ENCODE measurements at regions not wholly inside any gene's neighbourhood (a gene's known extent, or its start where the extent isn't known, plus 50 kb on each side); places are given as distances from the start of the nearest gene placed in this dataset.

DNA sequence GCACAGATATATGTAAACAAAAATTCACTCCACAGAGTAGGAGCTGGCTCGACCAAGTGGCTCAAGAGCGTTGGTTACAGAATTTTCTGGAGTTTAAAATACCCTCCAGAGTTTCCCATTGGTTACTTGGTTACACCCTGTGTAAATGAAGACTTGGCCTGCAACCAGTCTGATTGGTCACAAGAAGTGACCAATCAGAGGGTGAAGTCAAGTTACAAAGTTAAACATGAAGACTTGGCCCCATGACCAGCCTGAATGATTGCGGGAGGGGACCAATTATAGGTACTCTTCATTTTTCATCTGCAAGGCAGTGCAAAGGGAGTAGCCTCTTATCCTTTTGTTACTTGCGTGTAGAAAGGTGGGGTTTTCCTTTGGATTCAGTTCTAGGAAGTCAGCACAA is 121.3 kb upstream of the SALL1 start:
- Mint-ChIP-seq H3K9me3 (peaks cover 24% of the 10 kb centered on the region), H3K4me1 (peaks cover 27% of the 10 kb centered on the region), H3K27ac (no peak overlapping the region), H3K4me3 (no peak overlapping the region), H3K27me3 (ENCODE audit: low read depth, poor library complexity) (no peaks in the 10 kb centered on the region), H3K36me3 (ENCODE audit: low read depth) (peaks cover 49% of the 10 kb centered on the region)
- DNase-seq, result no peak
- no peak for TF ChIP-seq CTCF (IDR thresholded peaks at IDR 0.05)

GRCh38 chr16:51271156-51271701 is 120.2 kb upstream of the SALL1 start:
- Mint-ChIP-seq H3K4me1 (peaks cover 36% of the 10 kb centered on the region), H3K36me3 (ENCODE audit: low read depth) (peaks cover 41% of the 10 kb centered on the region), H3K27ac (no peak overlapping the region), H3K9me3 (peaks cover 19% of the 10 kb centered on the region), H3K27me3 (ENCODE audit: low read depth, poor library complexity) (no peaks in the 10 kb centered on the region), H3K4me3 (no peak overlapping the region)
- no peak for TF ChIP-seq CTCF (IDR thresholded peaks at IDR 0.05)
- DNase-seq, result no peak

DNA sequence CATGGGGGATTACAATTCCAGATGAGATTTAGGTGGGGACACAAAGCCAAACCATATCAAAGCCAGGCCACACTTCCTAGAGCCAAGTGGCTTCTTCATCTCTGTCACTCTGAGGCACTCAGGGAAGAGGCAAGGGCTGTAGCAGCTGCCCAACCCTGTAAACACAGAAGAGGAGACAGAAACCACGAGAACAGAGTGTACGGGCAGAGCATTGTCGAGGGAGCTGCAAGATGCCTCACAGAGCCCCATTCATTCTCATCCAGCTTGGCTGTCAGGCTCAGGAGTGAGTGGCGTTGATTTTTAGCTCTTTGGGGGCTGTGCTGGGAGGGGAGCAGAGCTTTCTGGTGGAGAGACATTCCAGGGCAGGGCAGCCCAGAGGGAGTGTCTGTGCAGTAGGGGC is 117.2 kb upstream of the SALL1 start:
- Mint-ChIP-seq H3K4me3 (peak overlapping the region; percentile 17), H3K9me3 (peaks cover 42% of the 10 kb centered on the region), H3K36me3 (ENCODE audit: low read depth) (peaks cover 52% of the 10 kb centered on the region), H3K27ac (peak overlapping the region; percentile 93), H3K4me1 (peaks cover 36% of the 10 kb centered on the region), H3K27me3 (ENCODE audit: low read depth, poor library complexity) (no peaks in the 10 kb centered on the region)
- TF ChIP-seq CTCF (IDR thresholded peaks at IDR 0.05), result no peak
- no peak for DNase-seq

GRCh38 chr16:51267681-51268080 is 116.6 kb upstream of the SALL1 start:
- Mint-ChIP-seq H3K27me3 (ENCODE audit: low read depth, poor library complexity) (no peaks in the 10 kb centered on the region), H3K27ac (peak overlapping the region; percentile 93), H3K4me3 (no peak overlapping the region), H3K4me1 (peaks cover 36% of the 10 kb centered on the region), H3K36me3 (ENCODE audit: low read depth) (peaks cover 52% of the 10 kb centered on the region), H3K9me3 (peaks cover 47% of the 10 kb centered on the region)
- no peak for TF ChIP-seq CTCF (IDR thresholded peaks at IDR 0.05)
- DNase-seq, result no peak

- H3K4me3 Mint-ChIP-seq, result no peak overlapping the region
Measured at GRCh38 chr16:51262428-51262827, 111.4 kb upstream of the SALL1 start.

More at GRCh38 chr16:51262428-51262827, 111.4 kb upstream of the SALL1 start:
- no peak for DNase-seq
- Mint-ChIP-seq H3K4me1 (peaks cover 12% of the 10 kb centered on the region), H3K27me3 (ENCODE audit: low read depth, poor library complexity) (no peaks in the 10 kb centered on the region), H3K27ac (no peak overlapping the region), H3K36me3 (ENCODE audit: low read depth) (peaks cover 67% of the 10 kb centered on the region), H3K9me3 (peaks cover 57% of the 10 kb centered on the region)
- TF ChIP-seq CTCF (IDR thresholded peaks at IDR 0.05), result no peak
